GM23338 (cell line): ENCODE measurements at regions not wholly inside any gene's neighbourhood (a gene's known extent, or its start where the extent isn't known, plus 50 kb on each side); places are given as distances from the start of the nearest gene placed in this dataset.

Source experiments
- CREB1 ChIP-seq: fragments of 250-450 bp; sonication (Bioruptor Pico); IDR thresholded peaks from 2 replicates; pipeline ENCODE4 v1.5.0; 2020; ENCODE audit warnings: low read depth, mild to moderate bottlenecking, moderate library complexity
- EZH2 ChIP-seq: fragments of 200-600 bp; sonication (generic); IDR thresholded peaks from one replicate; pipeline ENCODE4 v1.8.0; 2017; ENCODE audit warnings: antibody characterized with exemption, mild to moderate bottlenecking, low read depth; ENCODE audit not compliant: unreplicated experiment
- EZH2phosphoT487 ChIP-seq: fragments of 200-600 bp; sonication (generic); IDR thresholded peaks from one replicate; pipeline ENCODE4 v1.8.1; 2018; ENCODE audit warnings: antibody characterized with exemption; ENCODE audit not compliant: unreplicated experiment
- JUNB ChIP-seq: IDR thresholded peaks from one replicate; pipeline ENCODE4 v1.6.1; 2016; ENCODE audit warnings: antibody characterized with exemption; ENCODE audit not compliant: unreplicated experiment
- NANOG ChIP-seq: IDR thresholded peaks from 2 replicates; pipeline ENCODE4 v1.6.1; 2016; ENCODE audit warnings: antibody characterized with exemption, borderline replicate concordance
- POLR2AphosphoS5 ChIP-seq: IDR thresholded peaks from 2 replicates; pipeline ENCODE4 v1.6.1; 2016; ENCODE audit warnings: antibody characterized with exemption, low read depth
- STAT1 ChIP-seq: IDR thresholded peaks from one replicate; pipeline ENCODE4 v1.6.1; 2016; ENCODE audit warnings: antibody characterized with exemption; ENCODE audit not compliant: unreplicated experiment
- ZNF114 ChIP-seq: fragments of 250-450 bp; sonication (Bioruptor Pico); IDR thresholded peaks from 2 replicates; pipeline ENCODE4 v1.5.0; 2020; ENCODE audit warnings: mild to moderate bottlenecking, moderate library complexity
- ZNF331 ChIP-seq: fragments of 250-450 bp; sonication (Bioruptor Pico); IDR thresholded peaks from 2 replicates; pipeline ENCODE4 v1.5.0; 2020; ENCODE audit warnings: low read depth, mild to moderate bottlenecking, moderate library complexity
- TF ChIP-seq, protein P1 (sequence below), 2 experiments: fragments of 200-600 bp in 1 of 2; sonication (generic) in 1 of 2; conservative IDR thresholded peaks; 2 replicates each; pipeline versions ENCODE4 v1.5.1 to v1.6.1; 2016 to 2017; ENCODE audit warnings: antibody characterized with exemption in 2 of 2, low read depth in 2 of 2, mild to moderate bottlenecking in 2 of 2, moderate library complexity in 1 of 2
- TF ChIP-seq, protein P2 (sequence below): IDR thresholded peaks from 2 replicates; pipeline ENCODE4 v1.6.1; 2016; ENCODE audit warnings: antibody characterized with exemption
- TF ChIP-seq, protein P3 (sequence below): IDR thresholded peaks from one replicate; pipeline ENCODE4 v1.6.1; 2018; ENCODE audit warnings: antibody characterized with exemption; ENCODE audit not compliant: unreplicated experiment
- TF ChIP-seq, protein P4 (sequence below): fragments of 250-450 bp; sonication (Bioruptor Pico); IDR thresholded peaks from 2 replicates; pipeline ENCODE4 v1.5.0; 2020; ENCODE audit warnings: mild to moderate bottlenecking, moderate library complexity

DNA sequence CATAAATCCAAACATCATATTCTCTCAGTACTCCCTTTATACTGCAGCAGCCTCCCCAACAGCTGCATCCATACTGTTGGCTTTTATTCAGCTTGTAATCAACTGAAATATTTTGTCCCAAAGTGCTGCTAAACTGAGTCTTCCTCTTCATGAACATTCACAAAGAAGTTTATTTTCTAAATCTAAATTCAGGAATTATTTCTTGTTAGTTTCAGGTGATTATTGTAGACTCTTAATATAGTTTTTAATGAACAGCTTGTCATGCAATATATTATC is 269.3 kb upstream of the UBE2E2 start:
- TF ChIP-seq, protein P1, sequence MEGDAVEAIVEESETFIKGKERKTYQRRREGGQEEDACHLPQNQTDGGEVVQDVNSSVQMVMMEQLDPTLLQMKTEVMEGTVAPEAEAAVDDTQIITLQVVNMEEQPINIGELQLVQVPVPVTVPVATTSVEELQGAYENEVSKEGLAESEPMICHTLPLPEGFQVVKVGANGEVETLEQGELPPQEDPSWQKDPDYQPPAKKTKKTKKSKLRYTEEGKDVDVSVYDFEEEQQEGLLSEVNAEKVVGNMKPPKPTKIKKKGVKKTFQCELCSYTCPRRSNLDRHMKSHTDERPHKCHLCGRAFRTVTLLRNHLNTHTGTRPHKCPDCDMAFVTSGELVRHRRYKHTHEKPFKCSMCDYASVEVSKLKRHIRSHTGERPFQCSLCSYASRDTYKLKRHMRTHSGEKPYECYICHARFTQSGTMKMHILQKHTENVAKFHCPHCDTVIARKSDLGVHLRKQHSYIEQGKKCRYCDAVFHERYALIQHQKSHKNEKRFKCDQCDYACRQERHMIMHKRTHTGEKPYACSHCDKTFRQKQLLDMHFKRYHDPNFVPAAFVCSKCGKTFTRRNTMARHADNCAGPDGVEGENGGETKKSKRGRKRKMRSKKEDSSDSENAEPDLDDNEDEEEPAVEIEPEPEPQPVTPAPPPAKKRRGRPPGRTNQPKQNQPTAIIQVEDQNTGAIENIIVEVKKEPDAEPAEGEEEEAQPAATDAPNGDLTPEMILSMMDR (conservative IDR thresholded peaks at IDR 0.05; ENCODE audit: low read depth in 2 of 2), result no peak
- TF ChIP-seq POLR2AphosphoS5 (no peak), EZH2 (no peak), EZH2phosphoT487 (no peak), NANOG (no peak), CREB1 (no peak), JUNB (no peak), ZNF331 (CRISPR knock-in tag) (no peak), STAT1 (no peak), ZNF114 (CRISPR knock-in tag) (no peak)
- TF ChIP-seq, protein P2, sequence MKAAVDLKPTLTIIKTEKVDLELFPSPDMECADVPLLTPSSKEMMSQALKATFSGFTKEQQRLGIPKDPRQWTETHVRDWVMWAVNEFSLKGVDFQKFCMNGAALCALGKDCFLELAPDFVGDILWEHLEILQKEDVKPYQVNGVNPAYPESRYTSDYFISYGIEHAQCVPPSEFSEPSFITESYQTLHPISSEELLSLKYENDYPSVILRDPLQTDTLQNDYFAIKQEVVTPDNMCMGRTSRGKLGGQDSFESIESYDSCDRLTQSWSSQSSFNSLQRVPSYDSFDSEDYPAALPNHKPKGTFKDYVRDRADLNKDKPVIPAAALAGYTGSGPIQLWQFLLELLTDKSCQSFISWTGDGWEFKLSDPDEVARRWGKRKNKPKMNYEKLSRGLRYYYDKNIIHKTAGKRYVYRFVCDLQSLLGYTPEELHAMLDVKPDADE, result no peak
- TF ChIP-seq, protein P3, sequence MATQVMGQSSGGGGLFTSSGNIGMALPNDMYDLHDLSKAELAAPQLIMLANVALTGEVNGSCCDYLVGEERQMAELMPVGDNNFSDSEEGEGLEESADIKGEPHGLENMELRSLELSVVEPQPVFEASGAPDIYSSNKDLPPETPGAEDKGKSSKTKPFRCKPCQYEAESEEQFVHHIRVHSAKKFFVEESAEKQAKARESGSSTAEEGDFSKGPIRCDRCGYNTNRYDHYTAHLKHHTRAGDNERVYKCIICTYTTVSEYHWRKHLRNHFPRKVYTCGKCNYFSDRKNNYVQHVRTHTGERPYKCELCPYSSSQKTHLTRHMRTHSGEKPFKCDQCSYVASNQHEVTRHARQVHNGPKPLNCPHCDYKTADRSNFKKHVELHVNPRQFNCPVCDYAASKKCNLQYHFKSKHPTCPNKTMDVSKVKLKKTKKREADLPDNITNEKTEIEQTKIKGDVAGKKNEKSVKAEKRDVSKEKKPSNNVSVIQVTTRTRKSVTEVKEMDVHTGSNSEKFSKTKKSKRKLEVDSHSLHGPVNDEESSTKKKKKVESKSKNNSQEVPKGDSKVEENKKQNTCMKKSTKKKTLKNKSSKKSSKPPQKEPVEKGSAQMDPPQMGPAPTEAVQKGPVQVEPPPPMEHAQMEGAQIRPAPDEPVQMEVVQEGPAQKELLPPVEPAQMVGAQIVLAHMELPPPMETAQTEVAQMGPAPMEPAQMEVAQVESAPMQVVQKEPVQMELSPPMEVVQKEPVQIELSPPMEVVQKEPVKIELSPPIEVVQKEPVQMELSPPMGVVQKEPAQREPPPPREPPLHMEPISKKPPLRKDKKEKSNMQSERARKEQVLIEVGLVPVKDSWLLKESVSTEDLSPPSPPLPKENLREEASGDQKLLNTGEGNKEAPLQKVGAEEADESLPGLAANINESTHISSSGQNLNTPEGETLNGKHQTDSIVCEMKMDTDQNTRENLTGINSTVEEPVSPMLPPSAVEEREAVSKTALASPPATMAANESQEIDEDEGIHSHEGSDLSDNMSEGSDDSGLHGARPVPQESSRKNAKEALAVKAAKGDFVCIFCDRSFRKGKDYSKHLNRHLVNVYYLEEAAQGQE, result no peak
- TF ChIP-seq, protein P4, sequence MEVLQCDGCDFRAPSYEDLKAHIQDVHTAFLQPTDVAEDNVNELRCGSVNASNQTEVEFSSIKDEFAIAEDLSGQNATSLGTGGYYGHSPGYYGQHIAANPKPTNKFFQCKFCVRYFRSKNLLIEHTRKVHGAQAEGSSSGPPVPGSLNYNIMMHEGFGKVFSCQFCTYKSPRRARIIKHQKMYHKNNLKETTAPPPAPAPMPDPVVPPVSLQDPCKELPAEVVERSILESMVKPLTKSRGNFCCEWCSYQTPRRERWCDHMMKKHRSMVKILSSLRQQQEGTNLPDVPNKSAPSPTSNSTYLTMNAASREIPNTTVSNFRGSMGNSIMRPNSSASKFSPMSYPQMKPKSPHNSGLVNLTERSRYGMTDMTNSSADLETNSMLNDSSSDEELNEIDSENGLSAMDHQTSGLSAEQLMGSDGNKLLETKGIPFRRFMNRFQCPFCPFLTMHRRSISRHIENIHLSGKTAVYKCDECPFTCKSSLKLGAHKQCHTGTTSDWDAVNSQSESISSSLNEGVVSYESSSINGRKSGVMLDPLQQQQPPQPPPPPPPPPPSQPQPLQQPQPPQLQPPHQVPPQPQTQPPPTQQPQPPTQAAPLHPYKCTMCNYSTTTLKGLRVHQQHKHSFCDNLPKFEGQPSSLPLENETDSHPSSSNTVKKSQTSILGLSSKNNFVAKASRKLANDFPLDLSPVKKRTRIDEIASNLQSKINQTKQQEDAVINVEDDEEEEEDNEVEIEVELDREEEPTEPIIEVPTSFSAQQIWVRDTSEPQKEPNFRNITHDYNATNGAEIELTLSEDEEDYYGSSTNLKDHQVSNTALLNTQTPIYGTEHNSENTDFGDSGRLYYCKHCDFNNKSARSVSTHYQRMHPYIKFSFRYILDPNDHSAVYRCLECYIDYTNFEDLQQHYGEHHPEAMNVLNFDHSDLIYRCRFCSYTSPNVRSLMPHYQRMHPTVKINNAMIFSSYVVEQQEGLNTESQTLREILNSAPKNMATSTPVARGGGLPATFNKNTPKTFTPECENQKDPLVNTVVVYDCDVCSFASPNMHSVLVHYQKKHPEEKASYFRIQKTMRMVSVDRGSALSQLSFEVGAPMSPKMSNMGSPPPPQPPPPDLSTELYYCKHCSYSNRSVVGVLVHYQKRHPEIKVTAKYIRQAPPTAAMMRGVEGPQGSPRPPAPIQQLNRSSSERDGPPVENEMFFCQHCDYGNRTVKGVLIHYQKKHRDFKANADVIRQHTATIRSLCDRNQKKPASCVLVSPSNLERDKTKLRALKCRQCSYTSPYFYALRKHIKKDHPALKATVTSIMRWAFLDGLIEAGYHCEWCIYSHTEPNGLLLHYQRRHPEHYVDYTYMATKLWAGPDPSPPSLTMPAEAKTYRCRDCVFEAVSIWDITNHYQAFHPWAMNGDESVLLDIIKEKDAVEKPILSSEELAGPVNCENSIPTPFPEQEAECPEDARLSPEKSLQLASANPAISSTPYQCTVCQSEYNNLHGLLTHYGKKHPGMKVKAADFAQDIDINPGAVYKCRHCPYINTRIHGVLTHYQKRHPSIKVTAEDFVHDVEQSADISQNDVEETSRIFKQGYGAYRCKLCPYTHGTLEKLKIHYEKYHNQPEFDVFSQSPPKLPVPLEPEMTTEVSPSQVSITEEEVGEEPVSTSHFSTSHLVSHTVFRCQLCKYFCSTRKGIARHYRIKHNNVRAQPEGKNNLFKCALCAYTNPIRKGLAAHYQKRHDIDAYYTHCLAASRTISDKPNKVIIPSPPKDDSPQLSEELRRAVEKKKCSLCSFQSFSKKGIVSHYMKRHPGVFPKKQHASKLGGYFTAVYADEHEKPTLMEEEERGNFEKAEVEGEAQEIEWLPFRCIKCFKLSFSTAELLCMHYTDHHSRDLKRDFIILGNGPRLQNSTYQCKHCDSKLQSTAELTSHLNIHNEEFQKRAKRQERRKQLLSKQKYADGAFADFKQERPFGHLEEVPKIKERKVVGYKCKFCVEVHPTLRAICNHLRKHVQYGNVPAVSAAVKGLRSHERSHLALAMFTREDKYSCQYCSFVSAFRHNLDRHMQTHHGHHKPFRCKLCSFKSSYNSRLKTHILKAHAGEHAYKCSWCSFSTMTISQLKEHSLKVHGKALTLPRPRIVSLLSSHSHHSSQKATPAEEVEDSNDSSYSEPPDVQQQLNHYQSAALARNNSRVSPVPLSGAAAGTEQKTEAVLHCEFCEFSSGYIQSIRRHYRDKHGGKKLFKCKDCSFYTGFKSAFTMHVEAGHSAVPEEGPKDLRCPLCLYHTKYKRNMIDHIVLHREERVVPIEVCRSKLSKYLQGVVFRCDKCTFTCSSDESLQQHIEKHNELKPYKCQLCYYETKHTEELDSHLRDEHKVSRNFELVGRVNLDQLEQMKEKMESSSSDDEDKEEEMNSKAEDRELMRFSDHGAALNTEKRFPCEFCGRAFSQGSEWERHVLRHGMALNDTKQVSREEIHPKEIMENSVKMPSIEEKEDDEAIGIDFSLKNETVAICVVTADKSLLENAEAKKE (CRISPR knock-in tag), result no peak
